ENCODE measurements at regions not wholly inside any gene's neighbourhood (a gene's known extent, or its start where the extent isn't known, plus 50 kb on each side); places are given as distances from the start of the nearest gene placed in this dataset.

- no peak overlapping the region for H3K4me2 ChIP-seq (ENCODE audit: low read depth, low read length)
- ChIA-PET POLR2A (no interaction called here), CTCF (ENCODE audit: low intra/inter-chr PET ratio, low total read pairs) (no interaction called here)
- H3K27ac ChIP-seq (ENCODE audit: extremely low read length, insufficient read depth, low read length), result no peak overlapping the region
- H3K4me3 ChIP-seq (replicated peaks in 1 of 3; ENCODE audit: insufficient read depth in 1 of 3, low read depth in 2 of 3, low read length in 3 of 3), result no peak overlapping the region
- BruUV-seq (replicated peaks), result no TSS peak
- no peak for DNase-seq (ENCODE audit: low spot score)
- no peaks in the 10 kb centered on the region for H3K4me1 ChIP-seq (ENCODE audit: insufficient read depth, low read length)
- H3K27me3 ChIP-seq (ENCODE audit: control insufficient read depth in 1 of 2, insufficient read depth in 2 of 2, low read length in 2 of 2), result no peaks in the 10 kb centered on the region
- 0% methylated on average over 3 of the region's 3 CpGs for WGBS (ENCODE audit: low lambda C conversion rate)
- no peaks in the 10 kb centered on the region for H3K36me3 ChIP-seq (replicated peaks in 1 of 2; ENCODE audit: control insufficient read depth in 1 of 2, insufficient read depth in 2 of 2, low read length in 2 of 2)
- FAIRE-seq, result no peak
- intact Hi-C loops (cut with micrococcal nuclease; ENCODE audit: unreplicated experiment), result no loop called here
- H4K20me1 ChIP-seq (ENCODE audit: insufficient read depth, low read length), result no peaks in the 10 kb centered on the region
- in situ Hi-C loops (cut with HindIII; ENCODE audit: extremely low pct_ligation_motif_present, low pct_unique_long_range_greater_than_20kb), result no loop called here
- H3K9me3 ChIP-seq (ENCODE audit: low read length), result no peaks in the 10 kb centered on the region
- no peaks in the 10 kb centered on the region for H3K79me2 ChIP-seq (ENCODE audit: insufficient read depth, low read length)
- ATAC-seq, result no peak
- no peak for TF ChIP-seq ZNF646 (CRISPR knock-in tag; IDR thresholded peaks at IDR 0.05)
- TF ChIP-seq SRY (CRISPR knock-in tag; IDR thresholded peaks at IDR 0.05), result no peak
- TF ChIP-seq ZFAT (CRISPR knock-in tag; conservative IDR thresholded peaks at IDR 0.05), result no peak
- H2AFZ ChIP-seq (ENCODE audit: low read length), result no peak overlapping the region
- H3K9ac ChIP-seq (ENCODE audit: insufficient read depth, low read depth, low read length), result no peak overlapping the region
Measured at GRCh38 chr1:199399996-199400724, 627.4 kb upstream of the NR5A2 start.
